ENCODE measurements at regions not wholly inside any gene's neighbourhood (a gene's known extent, or its start where the extent isn't known, plus 50 kb on each side); places are given as distances from the start of the nearest gene placed in this dataset.

- TF ChIP-seq, protein P1, sequence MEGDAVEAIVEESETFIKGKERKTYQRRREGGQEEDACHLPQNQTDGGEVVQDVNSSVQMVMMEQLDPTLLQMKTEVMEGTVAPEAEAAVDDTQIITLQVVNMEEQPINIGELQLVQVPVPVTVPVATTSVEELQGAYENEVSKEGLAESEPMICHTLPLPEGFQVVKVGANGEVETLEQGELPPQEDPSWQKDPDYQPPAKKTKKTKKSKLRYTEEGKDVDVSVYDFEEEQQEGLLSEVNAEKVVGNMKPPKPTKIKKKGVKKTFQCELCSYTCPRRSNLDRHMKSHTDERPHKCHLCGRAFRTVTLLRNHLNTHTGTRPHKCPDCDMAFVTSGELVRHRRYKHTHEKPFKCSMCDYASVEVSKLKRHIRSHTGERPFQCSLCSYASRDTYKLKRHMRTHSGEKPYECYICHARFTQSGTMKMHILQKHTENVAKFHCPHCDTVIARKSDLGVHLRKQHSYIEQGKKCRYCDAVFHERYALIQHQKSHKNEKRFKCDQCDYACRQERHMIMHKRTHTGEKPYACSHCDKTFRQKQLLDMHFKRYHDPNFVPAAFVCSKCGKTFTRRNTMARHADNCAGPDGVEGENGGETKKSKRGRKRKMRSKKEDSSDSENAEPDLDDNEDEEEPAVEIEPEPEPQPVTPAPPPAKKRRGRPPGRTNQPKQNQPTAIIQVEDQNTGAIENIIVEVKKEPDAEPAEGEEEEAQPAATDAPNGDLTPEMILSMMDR (conservative IDR thresholded peaks at IDR 0.05; ENCODE audit: low read length) = no peak
- TF ChIP-seq EZH2phosphoT487 (IDR thresholded peaks at IDR 0.05; ENCODE audit: borderline replicate concordance) = no peak
Observed at GRCh38 chr6:149220882-149221773, 96.4 kb upstream of the TAB2 start.
